Superior temporal gyrus (tissue), 1 donor: ENCODE measurements at regions not wholly inside any gene's neighbourhood (a gene's known extent, or its start where the extent isn't known, plus 50 kb on each side); places are given as distances from the start of the nearest gene placed in this dataset.

Source experiments
- DNase-seq: peaks from one replicate; pipeline ENCODE4 v3.0.0-alpha.2; 2016; ENCODE audit errors: extremely low spot score

DNA sequence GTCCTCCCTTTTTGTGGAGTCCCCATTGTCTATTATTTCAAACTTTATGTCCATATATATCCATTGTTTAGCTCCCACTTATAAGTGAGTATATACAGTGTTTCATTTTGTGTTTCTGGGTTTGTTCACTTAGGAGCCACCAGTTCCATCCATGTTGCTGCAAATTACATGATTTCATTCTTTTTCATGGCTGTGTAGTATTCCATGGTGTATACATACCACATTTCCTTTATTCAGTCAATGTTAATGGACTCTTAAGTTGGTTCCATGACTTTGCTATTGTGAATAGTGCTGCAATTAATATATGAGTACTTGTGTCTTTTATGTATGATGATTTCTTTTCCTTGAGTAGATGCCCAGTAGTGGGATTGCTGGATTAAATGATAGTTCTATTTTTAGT lies 329.1 kb downstream of the AR start:
- DNase-seq, result no peak

DNA sequence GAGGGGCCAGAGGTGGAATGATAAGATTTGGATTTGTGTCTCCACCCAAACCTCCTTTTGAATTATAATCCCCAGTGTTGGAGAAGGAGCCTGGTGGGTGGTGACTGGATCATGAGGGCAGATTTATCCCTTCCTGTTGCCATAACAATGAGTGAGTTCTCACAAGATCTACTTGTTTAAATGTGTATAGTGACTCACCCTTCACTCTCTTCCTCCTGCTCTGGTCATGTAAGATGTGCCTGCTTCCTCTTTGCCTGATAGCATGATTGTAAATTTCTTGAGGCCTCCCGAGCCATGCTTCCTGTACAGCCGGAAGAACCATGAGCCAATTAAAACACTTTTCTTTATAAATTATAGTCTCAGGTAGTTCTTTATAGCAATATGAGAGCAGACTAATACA lies 348.6 kb downstream of the AR start:
- no peak for DNase-seq

DNA sequence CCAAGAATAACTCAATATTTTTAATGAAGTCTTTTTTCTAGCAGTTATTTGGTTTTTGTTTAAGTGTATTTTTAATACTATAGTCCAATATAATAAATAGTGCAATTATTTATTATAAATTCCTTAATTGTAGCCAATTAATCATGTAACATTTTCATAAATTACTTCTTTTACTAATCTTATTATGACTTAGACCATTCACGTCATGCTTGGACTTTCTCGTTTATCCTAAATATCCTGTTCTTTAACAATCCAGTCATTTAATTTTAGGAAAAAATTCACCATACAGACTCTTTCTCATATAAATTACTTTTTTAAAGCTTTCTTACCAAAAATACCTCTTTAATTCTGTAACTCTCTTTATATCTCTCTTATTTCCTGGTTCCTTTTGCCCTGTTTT lies 350.1 kb downstream of the AR start:
- DNase-seq, result no peak

DNA sequence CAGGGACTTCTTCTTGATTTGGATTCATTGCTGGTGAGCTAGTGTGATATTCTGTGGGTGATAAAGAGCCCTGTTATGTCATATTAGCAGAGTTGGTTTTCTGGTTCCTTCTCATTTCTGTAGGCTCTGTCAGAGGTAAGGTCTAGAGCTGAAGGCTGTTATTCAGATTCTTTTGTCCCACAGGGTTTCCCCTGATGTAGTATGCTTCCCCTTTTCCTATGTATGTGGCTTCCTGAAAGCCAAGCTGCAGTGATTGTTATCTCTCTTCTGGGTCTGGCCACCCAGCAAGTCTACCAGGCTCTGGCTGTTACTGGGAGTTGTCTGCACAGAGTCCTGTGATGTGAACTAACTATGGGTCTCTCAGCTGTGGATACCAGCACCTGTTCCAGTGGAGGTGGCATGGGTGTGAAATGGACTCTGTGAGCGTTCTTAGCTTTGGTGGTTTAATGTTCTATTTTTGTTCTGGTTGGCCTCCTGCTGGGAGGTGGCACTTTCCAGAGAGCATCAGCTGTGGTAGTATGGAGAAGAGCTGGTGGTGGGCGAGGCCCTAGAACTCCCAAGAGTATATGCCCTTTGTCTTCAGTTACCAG lies 373.7 kb downstream of the AR start:
- no peak for DNase-seq

DNA sequence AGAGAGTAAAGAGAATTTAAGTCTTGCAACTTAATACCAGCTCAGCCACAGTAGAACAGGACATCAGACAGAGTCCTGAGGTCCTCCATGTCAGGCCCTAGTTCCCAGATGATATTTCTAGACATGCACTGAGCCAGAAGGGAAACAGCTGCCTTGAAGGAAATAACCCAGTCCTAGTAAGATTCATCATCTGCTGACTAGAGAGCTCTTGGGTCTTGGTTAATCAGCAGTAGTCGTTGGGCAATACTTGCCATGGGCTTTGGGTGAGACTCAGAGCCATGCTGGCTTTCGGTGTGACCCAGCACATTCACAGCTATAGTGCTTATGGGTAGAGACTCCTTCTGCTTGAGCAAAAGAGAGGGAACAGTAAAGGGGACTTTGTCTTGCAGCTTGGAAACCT lies 379.1 kb downstream of the AR start:
- DNase-seq, result no peak

DNA sequence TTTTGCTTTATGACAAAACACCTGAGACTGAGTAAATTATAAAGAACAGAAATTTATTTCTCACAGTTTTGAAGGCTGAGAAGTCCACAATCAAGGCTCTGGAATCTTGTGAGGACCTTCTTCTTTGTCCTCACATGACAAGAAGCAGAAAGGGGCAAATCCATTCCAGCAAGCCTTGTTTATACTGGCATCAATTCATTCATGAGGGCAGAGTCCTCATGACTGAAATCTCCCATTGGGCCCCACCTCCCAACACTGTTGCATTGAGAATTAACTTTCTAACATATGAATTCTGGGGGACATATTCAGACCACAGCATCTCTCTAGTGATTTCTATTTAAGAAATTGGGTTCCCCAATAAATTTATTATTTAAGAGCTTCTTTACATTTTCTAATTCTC lies 395.4 kb downstream of the AR start:
- DNase-seq, result no peak

DNA sequence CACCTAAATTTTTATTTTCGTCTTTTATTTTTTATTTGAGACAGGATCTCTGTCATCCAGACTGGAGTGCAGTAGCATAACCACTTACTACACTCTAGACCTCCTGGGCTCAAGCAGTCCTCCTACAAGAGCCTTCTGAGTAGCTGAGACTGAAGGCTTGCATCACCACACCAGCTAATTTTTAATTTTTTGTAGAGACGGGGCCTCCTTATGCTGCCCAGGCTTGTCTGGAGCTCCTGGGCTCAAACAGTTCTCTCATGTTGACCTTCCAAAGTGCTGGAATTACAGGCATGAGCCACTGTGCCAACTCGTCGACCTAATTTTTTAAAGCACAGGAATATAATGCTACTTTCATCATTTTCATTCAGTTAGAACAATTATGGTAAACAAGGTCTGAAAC lies 405.4 kb downstream of the AR start:
- DNase-seq, result no peak

DNA sequence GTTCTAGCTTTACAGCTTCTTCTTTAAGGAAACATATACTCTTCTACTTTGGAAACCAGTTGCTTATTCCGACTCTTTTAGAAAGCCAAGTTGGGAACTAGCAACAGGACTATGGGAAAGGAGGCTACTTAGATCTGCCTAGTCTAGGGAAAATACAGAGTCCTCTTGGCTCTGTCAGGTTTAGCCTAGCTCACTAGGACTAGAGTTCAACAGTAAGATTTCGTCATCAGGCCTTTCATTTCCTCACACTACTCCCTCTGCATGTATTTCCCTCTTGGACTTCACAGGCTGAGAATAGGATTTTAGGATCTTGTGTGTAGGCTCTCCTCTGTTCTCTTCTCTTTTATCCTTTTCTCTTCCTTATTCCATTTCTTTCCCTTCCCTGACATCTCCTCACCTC lies 409.8 kb downstream of the AR start:
- no peak for DNase-seq

DNA sequence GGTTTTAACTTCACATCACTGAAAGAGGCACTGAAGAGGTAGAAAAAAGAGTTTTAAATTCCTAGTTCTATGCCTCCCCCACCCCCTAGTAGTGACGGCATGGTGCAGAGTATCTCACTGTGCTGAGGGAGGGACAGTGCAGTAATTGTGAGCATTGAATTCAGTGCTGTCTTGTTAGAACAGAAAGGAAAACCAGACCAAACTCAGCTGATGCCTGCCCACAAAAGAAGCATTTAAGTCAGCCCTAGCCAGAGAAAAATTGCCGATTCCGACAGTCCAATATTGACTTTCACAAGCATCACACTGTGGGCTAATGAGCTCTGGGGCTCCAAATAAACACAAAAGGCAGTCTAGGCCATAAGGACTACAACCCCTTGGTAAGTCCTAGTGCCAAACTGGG lies 417.7 kb downstream of the AR start:
- peak; percentile 13 for DNase-seq
